HG03442 (cell line): ENCODE measurements at regions not wholly inside any gene's neighbourhood (a gene's known extent, or its start where the extent isn't known, plus 50 kb on each side); places are given as distances from the start of the nearest gene placed in this dataset.
"Not testable (repeated sequence)": the region's sequence is repeated elsewhere in the genome, so short reads cannot be mapped to it uniquely, and the experiment has no call there.

ENCODE experiments used
- ATAC-seq: cut with Tn5 transposase; IDR thresholded peaks from one replicate; pipeline ENCODE4 v1.9.1; 2021; ENCODE audit warnings: mild to moderate bottlenecking, moderate library complexity; ENCODE audit not compliant: unreplicated experiment

DNA sequence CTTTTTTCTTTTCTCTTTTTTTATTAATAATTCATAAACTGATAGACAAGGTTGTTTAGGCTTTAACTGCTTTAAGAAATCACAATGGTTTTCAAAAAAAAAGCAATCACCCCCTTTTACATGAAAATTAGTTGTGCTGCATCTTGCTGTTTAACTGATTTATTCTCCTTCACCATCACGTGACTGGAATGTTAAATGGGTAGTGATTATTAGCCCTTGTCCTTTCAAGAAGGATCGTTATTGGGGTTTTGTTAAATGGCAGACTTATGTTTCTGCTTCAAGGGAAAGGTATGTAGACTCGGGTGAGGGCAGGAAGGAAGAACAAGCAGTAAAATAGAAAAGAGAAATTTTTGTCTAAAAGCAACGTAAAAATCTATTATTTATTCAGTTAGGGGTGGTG is 175.6 kb upstream of the TLE4 start:
- no peak for ATAC-seq

- ATAC-seq = no peak
These were observed 168.3 kb upstream of the TLE4 start for GRCh38 chr9:79403495-79403894.

GRCh38 chr9:79408200-79408599 is 163.6 kb upstream of the TLE4 start:
- no peak for ATAC-seq

DNA sequence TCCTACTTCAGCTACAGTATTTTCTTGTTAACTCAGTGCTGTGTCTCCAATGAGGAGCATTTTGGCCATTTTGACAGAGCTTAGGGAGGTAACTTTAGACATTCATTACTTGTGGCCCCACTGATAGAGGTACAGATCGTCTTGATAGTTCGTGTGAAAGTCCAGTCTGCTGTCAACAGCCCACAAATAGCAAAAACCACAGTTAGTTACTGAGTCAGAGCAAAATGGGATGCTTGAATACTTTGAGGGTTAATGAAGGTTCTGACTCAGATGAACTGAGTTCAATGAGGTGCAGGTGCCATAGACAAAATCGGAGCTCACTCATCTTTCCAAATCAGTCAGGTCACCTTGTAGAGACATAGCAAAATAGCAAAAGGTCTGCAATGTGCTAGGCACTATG is 163.1 kb upstream of the TLE4 start:
- peak; percentile 73 for ATAC-seq

- no peak for ATAC-seq
These were observed 162.5 kb upstream of the TLE4 start for GRCh38 chr9:79409182-79409823.

GRCh38 chr9:79425840-79426239 is 145.9 kb upstream of the TLE4 start:
- ATAC-seq = no peak

DNA sequence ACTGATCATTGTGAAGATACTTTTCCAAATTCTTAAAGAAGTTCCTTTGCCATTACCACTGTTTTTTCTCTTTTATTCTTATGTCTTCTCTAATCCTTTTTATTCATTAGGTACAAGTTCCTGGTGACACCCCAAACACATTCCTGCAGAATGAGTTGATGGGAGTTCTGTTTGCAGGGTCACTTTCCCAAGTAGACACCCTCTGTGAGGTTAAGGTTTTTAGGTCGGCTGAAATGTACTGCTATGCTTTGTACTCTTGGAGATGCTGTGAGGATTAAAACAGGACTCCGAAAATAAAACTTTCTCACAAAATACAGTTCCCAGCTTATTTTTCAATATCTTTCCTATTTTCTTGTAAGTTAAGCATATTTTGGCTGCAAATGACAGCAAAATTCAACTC is 143.3 kb upstream of the TLE4 start:
- no peak for ATAC-seq

DNA sequence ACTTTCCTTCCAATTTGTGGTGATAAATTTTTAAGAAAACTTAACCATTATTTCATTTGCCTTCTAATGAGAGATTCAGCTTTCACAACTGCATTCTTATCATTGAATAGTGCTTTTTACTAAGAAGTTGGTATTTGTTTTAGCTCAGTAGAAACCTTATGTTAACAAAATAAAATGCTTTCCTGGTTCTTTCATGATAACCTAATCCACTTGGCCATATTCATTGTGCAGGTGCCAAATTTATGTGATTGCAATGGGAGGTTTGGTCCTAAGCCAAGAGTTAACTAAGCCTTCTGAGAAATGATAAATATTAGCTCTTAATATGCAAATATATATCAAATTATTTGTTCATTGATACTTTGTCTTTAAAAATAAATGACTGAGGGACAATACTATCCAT is 141.1 kb upstream of the TLE4 start:
- ATAC-seq = no peak

GRCh38 chr9:79431019-79431679 is 140.6 kb upstream of the TLE4 start:
- ATAC-seq = no peak

GRCh38 chr9:79432485-79432884 is 139.3 kb upstream of the TLE4 start:
- ATAC-seq = no peak

DNA sequence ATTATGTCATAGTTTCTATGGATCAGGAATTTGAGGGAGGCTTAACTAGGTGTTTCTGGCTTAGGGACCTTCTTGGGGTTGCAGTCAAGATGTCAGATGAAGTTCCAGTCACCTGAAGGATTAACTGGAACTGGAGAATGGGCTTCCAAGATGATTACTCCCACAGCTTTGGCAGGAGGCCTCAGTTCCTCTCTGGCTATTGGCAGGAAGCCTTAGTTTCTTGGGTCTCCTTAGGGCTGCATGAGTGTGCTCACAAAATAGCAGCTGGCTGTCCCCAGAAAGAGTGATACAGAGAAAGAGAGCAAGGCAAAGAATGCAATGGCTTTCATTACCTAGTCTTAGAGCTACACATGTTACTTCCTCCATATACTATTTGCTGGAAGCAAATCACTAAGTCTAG is 138.1 kb upstream of the TLE4 start:
- ATAC-seq = no peak

DNA sequence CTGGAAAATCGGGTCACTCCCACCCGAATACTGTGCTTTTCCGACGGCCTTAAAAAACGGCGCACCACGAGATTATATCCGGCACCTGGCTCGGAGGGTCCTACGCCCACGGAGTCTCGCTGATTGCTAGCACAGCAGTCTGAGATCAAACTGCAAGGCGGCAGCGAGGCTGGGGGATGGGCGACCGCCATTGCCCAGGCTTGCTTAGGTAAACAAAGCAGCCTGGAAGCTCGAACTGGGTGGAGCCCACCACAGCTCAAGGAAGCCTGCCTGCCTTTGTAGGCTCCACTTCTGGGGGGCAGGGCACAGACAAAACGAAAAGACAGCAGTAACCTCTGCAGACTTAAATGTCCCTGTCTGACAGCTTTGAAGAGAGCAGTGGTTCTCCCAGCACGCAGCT is 132.5 kb upstream of the TLE4 start:
- not testable (repeated sequence) for ATAC-seq

DNA sequence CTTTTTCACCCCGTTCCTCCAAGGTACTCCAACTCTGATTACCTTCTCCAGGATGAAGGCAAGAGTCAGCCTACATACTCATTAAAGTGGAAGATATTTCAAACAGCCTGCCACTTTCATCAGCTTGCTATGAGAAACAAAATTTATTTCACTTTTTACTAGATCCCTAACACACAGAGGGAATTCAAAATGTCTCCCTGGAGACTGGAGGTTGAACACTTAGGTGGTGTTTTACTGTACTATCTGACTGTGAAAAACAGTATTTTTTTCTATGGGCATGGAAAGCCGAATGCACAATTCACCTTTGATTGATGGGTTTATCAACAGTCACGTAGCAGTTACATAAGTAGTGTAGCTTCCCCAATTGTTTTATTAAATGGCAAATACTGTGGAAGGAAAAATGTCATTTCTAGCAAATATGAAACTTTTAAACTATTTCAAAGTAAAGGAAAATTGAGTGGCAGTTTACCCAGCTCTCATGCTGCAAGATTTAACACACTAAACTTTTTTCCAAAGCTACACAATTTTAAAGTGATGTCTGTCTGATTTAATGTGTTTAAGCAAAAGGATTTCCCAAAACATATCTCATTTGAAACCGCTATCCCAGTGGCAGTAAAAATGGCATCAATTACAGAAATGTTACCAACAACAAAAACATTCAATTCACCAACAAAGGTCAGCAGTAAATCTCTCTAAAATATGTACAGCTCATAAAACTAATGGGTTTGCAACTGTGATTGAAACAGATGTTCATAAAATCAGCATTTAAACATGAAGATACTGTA is 125.0 kb upstream of the TLE4 start:
- no peak for ATAC-seq

GRCh38 chr9:79447308-79447605 is 124.5 kb upstream of the TLE4 start:
- no peak for ATAC-seq

GRCh38 chr9:79447762-79448161 is 124.0 kb upstream of the TLE4 start:
- no peak for ATAC-seq

GRCh38 chr9:79452265-79452664 is 119.5 kb upstream of the TLE4 start:
- ATAC-seq = no peak

GRCh38 chr9:79461712-79462111 is 110.1 kb upstream of the TLE4 start:
- no peak for ATAC-seq

DNA sequence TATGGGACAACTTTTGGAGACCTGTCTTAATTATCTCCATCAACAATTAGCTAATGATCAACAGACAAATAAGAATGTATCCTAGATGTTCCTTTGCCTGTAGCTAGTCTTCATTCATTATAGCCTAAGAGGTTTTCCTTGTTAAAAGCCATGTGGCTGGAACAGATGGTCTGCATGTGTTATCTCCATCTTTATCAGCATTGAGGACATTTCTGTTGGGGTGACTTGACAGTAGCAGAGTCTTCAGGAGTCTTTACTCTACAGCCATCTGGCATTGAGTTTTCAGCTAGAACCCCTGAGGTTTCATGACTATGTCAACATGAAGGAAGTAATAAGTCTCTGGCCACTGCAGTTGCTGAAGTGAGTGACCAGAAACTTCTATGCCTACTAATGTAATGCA is 106.6 kb upstream of the TLE4 start:
- no peak for ATAC-seq

- no peak for ATAC-seq
These were observed 102.6 kb upstream of the TLE4 start for GRCh38 chr9:79469164-79469563.

DNA sequence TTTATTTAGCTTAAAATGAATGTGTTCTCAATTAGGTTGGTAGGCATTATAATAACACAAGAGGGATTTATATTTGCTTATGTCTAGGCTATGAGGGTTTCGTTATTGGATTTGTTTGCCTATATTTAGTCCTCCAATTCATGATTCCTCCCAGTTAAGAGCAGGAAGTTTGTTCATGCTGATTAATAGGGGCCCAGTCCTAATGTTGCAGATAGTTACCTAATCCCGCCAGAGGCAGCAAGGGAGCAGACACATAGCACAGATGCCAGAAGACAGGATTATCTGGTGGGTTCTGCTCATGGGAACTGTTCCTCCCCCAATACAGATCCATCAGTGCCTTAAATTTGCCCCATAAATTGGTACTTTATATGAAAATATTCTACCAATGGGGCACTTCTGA is 100.8 kb upstream of the TLE4 start:
- ATAC-seq = no peak

DNA sequence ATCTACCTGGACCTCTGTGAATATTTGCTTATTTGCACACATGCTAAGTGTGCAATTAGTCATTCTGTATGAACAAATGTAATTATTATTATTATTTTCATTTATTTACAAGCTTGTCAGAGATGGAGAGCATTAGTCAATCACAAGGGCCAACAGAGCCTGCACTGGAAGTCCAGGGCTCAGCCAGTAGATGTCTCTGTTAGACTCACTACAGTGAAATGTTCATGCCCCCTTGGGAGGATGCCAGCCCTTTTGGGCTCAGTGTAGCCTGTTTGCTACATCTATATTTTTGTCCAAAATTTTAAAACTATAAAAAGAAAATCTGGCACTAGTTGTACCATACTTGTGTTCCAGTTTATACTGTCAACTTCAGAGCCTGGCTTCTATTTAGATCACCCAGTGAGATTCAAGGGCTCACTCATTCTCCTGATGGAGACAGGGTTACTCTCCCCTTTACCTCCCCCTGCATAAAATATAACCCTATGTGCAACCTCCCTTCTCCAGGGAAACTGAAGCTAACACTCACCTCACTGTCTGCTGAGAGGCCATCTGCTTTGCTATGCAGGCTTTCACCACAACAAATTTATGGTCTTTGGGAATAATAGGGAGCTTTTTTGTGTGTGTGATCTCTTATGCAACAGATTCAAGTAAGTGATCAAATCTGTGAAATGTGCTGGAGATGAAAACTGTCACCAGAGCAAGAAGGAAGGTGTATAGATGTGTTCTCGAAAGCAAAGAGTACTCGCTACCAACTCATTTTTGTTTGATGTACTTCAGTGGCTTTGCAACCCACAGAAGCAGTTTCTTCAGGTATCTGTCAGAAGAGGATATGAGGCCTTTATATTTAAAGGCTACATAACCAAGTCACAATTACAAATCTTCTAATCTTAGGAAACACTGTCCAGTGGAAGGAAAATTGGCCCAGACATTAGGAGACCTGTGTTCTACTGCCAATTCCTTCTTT is 99.9 kb upstream of the TLE4 start:
- peak; percentile 59 for ATAC-seq
